Lower leg skin (tissue), 3 donors: ENCODE measurements at regions not wholly inside any gene's neighbourhood (a gene's known extent, or its start where the extent isn't known, plus 50 kb on each side); places are given as distances from the start of the nearest gene placed in this dataset.

Experiments
- POLR2A ChIP-seq, 2 donors: fragments of 450-650 bp; IDR thresholded peaks; one replicate each; pipeline ENCODE4 v1.6.1; 2016 to 2017; ENCODE audit warnings: antibody characterized with exemption in 2 of 2, mild to moderate bottlenecking in 1 of 2, moderate library complexity in 1 of 2
- TF ChIP-seq, protein P1 (sequence below), 3 donors: fragments of 450-650 bp; IDR thresholded peaks; one replicate each; pipeline ENCODE4 v1.5.1; 2016; ENCODE audit warnings: antibody characterized with exemption in 3 of 3, mild to moderate bottlenecking in 3 of 3, moderate library complexity in 2 of 3

GRCh38 chr22:34105461-34106062, 185.3 kb upstream of the LARGE1 start:
- TF ChIP-seq, protein P1, sequence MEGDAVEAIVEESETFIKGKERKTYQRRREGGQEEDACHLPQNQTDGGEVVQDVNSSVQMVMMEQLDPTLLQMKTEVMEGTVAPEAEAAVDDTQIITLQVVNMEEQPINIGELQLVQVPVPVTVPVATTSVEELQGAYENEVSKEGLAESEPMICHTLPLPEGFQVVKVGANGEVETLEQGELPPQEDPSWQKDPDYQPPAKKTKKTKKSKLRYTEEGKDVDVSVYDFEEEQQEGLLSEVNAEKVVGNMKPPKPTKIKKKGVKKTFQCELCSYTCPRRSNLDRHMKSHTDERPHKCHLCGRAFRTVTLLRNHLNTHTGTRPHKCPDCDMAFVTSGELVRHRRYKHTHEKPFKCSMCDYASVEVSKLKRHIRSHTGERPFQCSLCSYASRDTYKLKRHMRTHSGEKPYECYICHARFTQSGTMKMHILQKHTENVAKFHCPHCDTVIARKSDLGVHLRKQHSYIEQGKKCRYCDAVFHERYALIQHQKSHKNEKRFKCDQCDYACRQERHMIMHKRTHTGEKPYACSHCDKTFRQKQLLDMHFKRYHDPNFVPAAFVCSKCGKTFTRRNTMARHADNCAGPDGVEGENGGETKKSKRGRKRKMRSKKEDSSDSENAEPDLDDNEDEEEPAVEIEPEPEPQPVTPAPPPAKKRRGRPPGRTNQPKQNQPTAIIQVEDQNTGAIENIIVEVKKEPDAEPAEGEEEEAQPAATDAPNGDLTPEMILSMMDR (IDR thresholded peaks at IDR 0.05) = no peak
- no peak for TF ChIP-seq POLR2A (IDR thresholded peaks at IDR 0.05)
